GM12878 (cell line): ENCODE measurements at regions not wholly inside any gene's neighbourhood (a gene's known extent, or its start where the extent isn't known, plus 50 kb on each side); places are given as distances from the start of the nearest gene placed in this dataset.
A peak's percentile ranks its signal among the peaks of the same experiment; 100 is the strongest.

Experiments used
- ATAC-seq: fragments of 200-7000 bp; cut with Tn5 transposase; 3 replicates; pipeline ENCODE4 v1.9.1; 2020; ENCODE audit warnings: mild to moderate bottlenecking, moderate library complexity
- BruUV-seq: library from RNA; stranded (reverse); fragments of 400-500 nt; replicated peaks from 2 replicates; lab custom pipeline; 2021; lab: Mats Ljungman, UMichigan
- CTCF ChIA-PET: fragments of 300-600 bp; sonication (Branson Sonifier 250); formaldehyde crosslinking; extraction: SDS; loops from one replicate; lab custom pipeline; 2021; ENCODE audit warnings: inconsistent platforms; lab: Yijun Ruan, JAX
- POLR2A ChIA-PET: fragments of 350-600 bp; formaldehyde crosslinking; extraction: SDS; loops from one replicate; lab custom pipeline; 2021; ENCODE audit warnings: inconsistent platforms; lab: Charles Lee
- RAD21 ChIA-PET: fragments of 300-600 bp; sonication (Branson Sonifier 250); formaldehyde crosslinking; loops from one replicate; lab custom pipeline; 2023; ENCODE audit warnings: antibody characterized with exemption; ENCODE audit not compliant: unreplicated experiment; lab: Charles Lee
- SMC1A ChIA-PET: fragments of 300-600 bp; sonication (Branson Sonifier 250); formaldehyde crosslinking; loops from one replicate; lab custom pipeline; 2023; ENCODE audit not compliant: unreplicated experiment, uncharacterized antibody; lab: Charles Lee
- DNase-seq: peaks from one replicate; pipeline ENCODE4 v3.0.0-alpha.2; 2011; ENCODE audit warnings: low read depth, low spot score
- FAIRE-seq: peaks from 3 replicates; lab custom pipeline; 2011; peaks lifted over from hg19 to GRCh38; lab: Jason Lieb, UNC
- H2AFZ ChIP-seq: 2 replicates; pipeline ENCODE4 v1.6.0; 2011; ENCODE audit warnings: low read depth, low read length, control low read depth; ENCODE audit not compliant: control insufficient read depth
- H3K27ac ChIP-seq: 2 replicates; pipeline ENCODE4 v1.5.1; 2011; ENCODE audit warnings: control low read depth; ENCODE audit not compliant: control insufficient read depth, insufficient read depth
- H3K27me3 ChIP-seq, 2 experiments: replicated peaks in 1 of 2; 2 replicates each; pipeline versions ENCODE4 v1.6.0 to v1.6.1; 2011; ENCODE audit warnings: low read length in 1 of 2; ENCODE audit not compliant: control insufficient read depth in 2 of 2, insufficient read depth in 2 of 2
- H3K36me3 ChIP-seq, 2 experiments: 2 replicates each; pipeline ENCODE4 v1.5.1; 2011; ENCODE audit warnings: low read length in 1 of 2; ENCODE audit not compliant: control insufficient read depth in 2 of 2, insufficient read depth in 2 of 2
- H3K4me1 ChIP-seq: 2 replicates; pipeline ENCODE4 v1.6.1; 2011; ENCODE audit warnings: mild to moderate bottlenecking, low read length, moderate library complexity, mixed read lengths; ENCODE audit not compliant: control insufficient read depth, insufficient read depth
- H3K4me2 ChIP-seq: 2 replicates; pipeline ENCODE4 v1.6.0; 2011; ENCODE audit warnings: control low read depth; ENCODE audit not compliant: control insufficient read depth, insufficient read depth
- H3K4me3 ChIP-seq: fragments of 200-600 bp; sonication (generic); 2 replicates; pipeline ENCODE4 v1.5.1; 2016
- H3K79me2 ChIP-seq: 2 replicates; pipeline ENCODE4 v1.6.0; 2011; ENCODE audit warnings: low read length; ENCODE audit not compliant: control insufficient read depth, insufficient read depth
- H3K9ac ChIP-seq: 2 replicates; pipeline ENCODE4 v1.8.0; 2011; ENCODE audit warnings: low read length, control low read depth, mixed read lengths; ENCODE audit not compliant: control insufficient read depth, insufficient read depth
- H3K9me3 ChIP-seq: replicated peaks from 3 replicates; pipeline ENCODE4 v1.5.1; 2011; ENCODE audit warnings: mild to moderate bottlenecking, low read length; ENCODE audit not compliant: control insufficient read depth, insufficient read depth
- H4K20me1 ChIP-seq: 2 replicates; pipeline ENCODE4 v1.6.0; 2011; ENCODE audit not compliant: control insufficient read depth, insufficient read depth
- SPI1 ChIP-seq: IDR thresholded peaks from 2 replicates; pipeline ENCODE4 v1.6.1; 2011; ENCODE audit warnings: low read depth, mild to moderate bottlenecking, low read length, moderate library complexity, borderline replicate concordance; ENCODE audit not compliant: insufficient read depth
- ZNF687 ChIP-seq: fragments of 450-650 bp; IDR thresholded peaks from 2 replicates; pipeline ENCODE4 v1.6.1; 2017; ENCODE audit warnings: mild to moderate bottlenecking, moderate library complexity
- WGBS: methylation state at CpG from one replicate; pipeline ENCODE4 v1.1.6; 2016; ENCODE audit warnings: low lambda C conversion rate; ENCODE audit not compliant: insufficient replicate concordance, insufficient coverage; ENCODE audit errors: missing lambda C conversion rate; 5-methylcytosine and 5-hydroxymethylcytosine counted together
- in situ Hi-C: fragments of 300-500 bp; cut with MboI; formaldehyde crosslinking; loops from 9 replicates; pipeline ENCODE4 v1.14.3; 2018; ENCODE audit warnings: mixed read lengths
- intact Hi-C: fragments of 100-400 bp; cut with micrococcal nuclease; formaldehyde crosslinking; loops from one replicate; pipeline ENCODE4 v1.14.2; 2022; ENCODE audit not compliant: unreplicated experiment

- Histone ChIP-seq H3K9me3 (no peaks in the 10 kb centered on the region), H3K4me1 (no peaks in the 10 kb centered on the region), H3K9ac (no peak overlapping the region), H3K4me2 (no peak overlapping the region), H3K27me3 (no peaks in the 10 kb centered on the region), H4K20me1 (no peaks in the 10 kb centered on the region), H2AFZ (no peak overlapping the region), H3K79me2 (no peaks in the 10 kb centered on the region), H3K27ac (no peak overlapping the region), H3K4me3 (no peak overlapping the region), H3K36me3 (no peaks in the 10 kb centered on the region)
- in situ Hi-C loops (no loop called here), intact Hi-C loops (no loop called here)
- no TSS peak for BruUV-seq
- SMC1A ChIA-PET: no interaction called here
- POLR2A ChIA-PET: no interaction called here
- CTCF ChIA-PET: interaction anchor here (0.5 to 4.5 kb wide), 5 partner anchors 10 to 246 kb away, joined by 3 to 21 read pairs (median 3); no protein-coding TSS in a partner anchor
- RAD21 ChIA-PET: interaction anchor here (1.0 to 1.2 kb wide), 2 partner anchors 118 to 213 kb away, joined by 3 read pairs; no protein-coding TSS in a partner anchor
- DNase-seq (no peak), FAIRE-seq (no peak), ATAC-seq (no peak)
- TF ChIP-seq SPI1 (peak; percentile 31; the same call in 1 of the 2 replicates), ZNF687 (no peak)
- WGBS: 68% methylated on average over 2 of the region's 2 CpGs
These were observed 698.8 kb downstream of the DHX35 start for GRCh38 chr20:39660965-39661364.
